DMS79 (cell line): ENCODE measurements at regions not wholly inside any gene's neighbourhood (a gene's known extent, or its start where the extent isn't known, plus 50 kb on each side); places are given as distances from the start of the nearest gene placed in this dataset.
"Not testable (repeated sequence)": the region's sequence is repeated elsewhere in the genome, so short reads cannot be mapped to it uniquely, and the experiment has no call there.

ENCODE experiments used
- DNase-seq: peaks from one replicate; lab custom pipeline; 2025; lab: John Stamatoyannopoulos, UW

DNA sequence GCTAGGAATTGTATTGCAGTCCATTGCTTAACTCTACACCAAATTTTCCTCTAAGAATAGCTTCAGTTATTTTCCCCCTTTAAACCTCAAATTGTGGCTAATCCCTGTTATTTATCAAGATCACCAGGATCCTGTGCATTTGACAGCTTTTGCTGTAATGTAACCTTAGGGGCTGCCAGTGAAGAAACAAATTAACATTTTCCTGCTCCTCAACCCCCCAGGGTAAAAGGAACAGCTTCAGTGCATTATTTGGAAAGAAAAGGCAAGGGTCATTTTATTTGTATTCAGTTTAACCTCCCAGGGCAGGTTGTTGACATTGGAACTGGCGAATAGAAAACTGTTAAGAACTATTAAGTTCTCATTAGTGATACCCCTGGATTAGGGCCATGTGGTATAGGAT, 57.0 kb downstream of the PCDH20 start:
- DNase-seq = no peak

DNA sequence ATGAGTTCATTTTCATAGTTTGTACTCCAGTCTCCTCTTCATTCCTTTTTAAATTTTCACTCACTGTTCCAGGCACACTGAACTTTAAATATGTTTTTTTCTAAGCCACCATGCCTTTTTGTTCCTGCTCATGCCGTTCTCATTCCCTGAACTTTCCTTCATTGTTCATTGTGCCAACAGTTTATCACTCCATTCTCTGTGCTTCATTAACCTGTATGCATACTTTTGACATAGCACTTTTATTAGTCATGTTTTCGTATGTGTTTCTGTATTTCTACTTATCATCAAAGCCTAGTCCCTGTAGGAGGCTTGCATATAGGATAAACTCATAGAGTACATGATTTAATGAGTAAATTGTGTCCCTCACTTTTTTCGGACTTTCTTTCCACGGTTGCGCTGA, 65.3 kb downstream of the PCDH20 start:
- DNase-seq = no peak

GRCh38 chr13:61339054-61339621, 76.5 kb downstream of the PCDH20 start:
- no peak for DNase-seq

- DNase-seq = no peak
These were observed 99.0 kb downstream of the PCDH20 start for GRCh38 chr13:61316647-61317046.

- DNase-seq = no peak
These were observed 121.0 kb downstream of the PCDH20 start for GRCh38 chr13:61294467-61295191.

DNA sequence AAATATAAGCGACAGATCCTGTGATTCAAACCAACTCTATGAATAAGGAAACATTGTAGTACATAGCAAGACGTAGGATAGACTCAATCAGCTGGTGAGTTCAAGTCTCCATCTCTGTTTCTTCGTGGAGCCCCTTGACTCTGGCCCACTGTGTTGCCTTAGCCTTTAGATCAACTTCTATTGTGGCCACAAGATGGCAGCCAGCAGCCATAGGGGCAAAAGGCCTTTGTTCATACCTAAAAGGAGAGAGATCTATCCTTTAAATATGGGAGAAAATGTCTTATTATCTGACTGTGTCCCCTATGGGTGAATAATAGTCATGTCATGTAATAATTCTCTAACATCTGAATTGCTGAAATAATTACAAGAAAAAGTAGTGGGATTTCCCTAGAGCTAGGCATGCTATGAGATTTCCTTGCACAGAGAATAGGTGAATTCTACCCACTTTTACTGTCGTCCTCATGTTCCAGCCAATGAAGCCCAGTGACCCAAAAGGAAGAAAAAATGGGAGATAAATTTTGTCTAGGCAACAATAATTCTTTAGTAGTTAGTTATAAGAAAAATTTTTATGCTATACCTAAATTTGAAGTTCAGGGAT, 129.4 kb downstream of the PCDH20 start:
- no peak for DNase-seq

- DNase-seq = no peak
These were observed 137.9 kb downstream of the PCDH20 start for GRCh38 chr13:61277586-61278276.

DNA sequence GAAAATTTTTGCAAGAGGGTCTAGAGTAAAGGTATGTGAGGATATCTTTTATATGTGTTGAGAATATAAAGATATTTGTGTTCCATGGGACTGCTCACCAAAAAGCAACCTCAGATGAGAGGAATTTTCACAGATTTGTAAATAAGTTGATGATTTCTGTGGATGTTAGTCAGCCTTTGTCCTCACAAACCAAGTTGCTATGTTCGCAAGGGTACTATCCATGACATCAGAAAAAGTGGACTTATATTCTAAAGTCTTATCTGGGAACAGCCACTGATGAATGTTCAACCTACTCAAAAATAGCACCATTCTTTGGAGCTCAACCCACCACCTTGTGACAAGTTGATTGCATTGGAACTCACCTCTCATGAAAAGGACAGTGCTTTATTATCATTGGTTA, 138.6 kb downstream of the PCDH20 start:
- no peak for DNase-seq

GRCh38 chr13:61276401-61276800, 139.2 kb downstream of the PCDH20 start:
- DNase-seq = no peak

DNA sequence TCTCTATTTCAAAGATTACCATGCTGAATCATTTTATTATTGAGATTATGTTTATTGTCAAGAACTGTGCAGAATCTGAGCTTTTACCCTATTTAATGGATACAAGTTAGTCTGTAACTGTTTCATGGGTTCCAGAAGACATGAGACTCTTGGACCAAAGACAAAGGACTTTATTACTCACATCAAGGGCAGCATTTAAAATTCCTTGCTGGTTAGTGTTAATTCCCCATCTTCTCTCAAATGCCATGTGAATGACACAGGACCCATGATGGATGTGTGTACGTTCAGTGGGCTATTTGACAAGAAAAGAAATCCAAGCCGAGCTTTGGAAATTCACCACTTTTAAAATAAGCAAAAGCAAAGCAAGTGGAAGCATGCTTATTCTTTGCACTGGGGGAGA, 139.9 kb downstream of the PCDH20 start:
- DNase-seq = no peak

DNA sequence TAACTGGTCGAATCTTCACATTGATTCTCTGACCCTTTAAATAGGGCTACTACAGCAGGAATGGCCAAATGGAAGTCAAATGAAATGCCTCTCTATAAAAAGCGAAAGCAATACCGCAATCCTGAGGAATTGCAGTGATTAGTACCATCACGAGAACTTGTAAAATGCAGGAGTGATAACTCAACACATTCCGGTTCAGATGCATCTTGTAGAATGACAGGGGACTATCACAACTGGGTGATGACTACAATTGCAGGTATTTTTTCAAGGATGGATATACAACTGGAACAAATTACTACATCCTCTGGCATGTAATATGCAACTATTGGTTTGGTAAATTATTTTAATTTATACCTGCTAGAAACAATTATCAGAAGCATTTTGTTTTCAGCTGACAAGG, 140.4 kb downstream of the PCDH20 start:
- DNase-seq = no peak

DNA sequence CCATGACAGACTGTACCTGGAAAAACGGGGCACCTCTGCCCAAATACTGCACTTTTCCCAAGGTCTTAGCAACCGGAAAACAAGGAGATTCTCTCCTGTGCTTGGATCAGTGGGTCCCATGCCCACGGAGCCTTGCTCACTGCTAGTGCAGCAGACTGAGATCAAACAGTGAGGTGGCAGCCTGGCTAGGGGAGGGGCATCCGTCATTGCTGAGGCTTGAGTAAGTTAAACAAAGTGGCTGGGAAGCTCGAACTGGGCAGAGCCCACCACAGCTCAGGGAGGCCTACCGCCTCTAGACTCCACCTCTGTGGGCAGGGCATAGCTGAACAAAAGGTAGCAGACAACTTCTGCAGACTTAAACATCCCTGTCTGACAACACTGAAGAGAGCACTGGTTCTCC, 148.8 kb downstream of the PCDH20 start:
- not testable (repeated sequence) for DNase-seq

DNA sequence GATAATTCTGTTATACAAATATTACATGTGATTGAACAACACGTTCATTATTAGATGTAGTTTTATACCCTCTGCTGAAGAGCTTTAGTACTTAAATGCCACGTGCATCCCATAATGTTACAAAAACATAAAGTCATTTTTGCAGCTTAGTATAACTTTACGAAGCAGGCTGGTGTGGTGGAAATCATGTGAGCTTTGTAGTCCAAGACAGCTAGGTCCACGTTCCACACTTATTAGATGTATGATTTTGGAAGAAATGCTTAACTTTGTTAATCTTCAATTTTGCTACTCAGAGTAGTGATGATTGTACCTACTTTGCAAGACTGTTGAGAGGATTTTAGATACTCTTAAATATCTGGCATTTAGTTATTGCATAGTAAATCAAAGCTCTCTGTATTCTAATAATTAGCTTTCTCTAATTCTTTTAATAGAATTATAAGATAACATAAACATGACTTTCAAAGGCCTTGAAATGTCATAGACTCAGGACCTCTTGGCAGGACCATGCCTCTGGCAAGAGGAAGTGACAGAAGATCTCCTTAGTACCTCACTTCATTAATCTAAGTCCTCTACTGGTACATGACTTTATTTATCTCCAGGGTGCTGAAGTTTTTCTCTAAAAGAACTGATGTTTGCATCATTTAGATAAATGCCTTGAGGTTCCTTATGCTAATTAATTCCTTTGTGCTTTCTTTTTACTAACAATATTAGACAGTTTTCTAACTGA, 153.7 kb downstream of the PCDH20 start:
- DNase-seq = no peak

GRCh38 chr13:61258185-61258584, 157.5 kb downstream of the PCDH20 start:
- DNase-seq = no peak

DNA sequence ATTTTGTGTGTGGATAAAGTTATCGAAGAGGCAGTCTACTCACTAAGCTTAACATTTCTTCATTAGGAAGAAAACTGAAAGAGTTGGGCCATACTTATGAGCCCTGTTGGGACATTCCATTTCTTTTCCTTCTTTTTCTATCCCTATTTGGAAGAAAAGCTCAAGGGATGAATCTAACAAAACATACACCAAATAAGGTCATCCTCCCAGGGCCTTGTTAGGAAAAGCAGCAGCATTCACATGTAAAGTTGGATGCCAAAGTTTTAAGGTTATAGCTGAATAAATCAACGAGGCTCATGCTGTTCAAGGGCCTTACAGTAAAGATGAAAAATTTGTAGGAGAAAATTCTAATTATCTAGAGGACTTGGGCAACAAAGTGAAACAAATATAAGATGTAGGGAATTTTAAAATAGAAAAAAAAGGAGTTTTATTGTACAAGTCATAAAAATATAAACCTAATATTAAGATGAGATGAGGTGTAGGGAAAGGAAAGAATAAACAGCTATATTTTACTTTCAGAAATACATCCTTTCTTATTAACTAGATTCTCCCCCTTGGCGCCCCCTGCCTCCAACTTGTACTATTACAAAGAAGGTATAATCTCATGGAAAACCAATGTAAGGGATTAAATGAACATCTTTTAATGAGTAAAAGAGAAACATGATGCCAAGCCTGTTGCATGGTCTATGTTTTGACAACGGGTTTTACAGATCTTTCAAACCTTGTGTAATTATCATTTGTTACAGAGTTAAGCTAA, 160.4 kb downstream of the PCDH20 start:
- no peak for DNase-seq

- DNase-seq = no peak
These were observed 162.4 kb downstream of the PCDH20 start for GRCh38 chr13:61253105-61253877.

DNA sequence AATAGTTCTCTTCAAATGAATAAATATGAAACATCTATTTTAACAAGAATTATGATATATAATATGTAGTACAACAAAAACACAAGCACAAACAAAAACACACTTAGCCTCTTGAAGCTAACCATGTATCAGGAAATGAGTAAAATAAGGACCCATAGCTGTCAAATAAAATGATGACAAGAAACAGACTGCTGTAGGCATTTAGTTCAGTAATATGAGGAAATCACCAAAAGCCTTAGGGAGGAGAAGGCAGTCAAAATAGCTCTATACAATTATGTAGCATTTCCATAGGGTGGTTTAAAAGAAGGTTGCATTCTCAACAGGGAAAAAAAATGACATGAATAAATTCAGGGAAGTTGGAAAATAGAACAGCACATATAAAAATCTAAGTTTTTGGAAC, 163.4 kb downstream of the PCDH20 start:
- no peak for DNase-seq

DNA sequence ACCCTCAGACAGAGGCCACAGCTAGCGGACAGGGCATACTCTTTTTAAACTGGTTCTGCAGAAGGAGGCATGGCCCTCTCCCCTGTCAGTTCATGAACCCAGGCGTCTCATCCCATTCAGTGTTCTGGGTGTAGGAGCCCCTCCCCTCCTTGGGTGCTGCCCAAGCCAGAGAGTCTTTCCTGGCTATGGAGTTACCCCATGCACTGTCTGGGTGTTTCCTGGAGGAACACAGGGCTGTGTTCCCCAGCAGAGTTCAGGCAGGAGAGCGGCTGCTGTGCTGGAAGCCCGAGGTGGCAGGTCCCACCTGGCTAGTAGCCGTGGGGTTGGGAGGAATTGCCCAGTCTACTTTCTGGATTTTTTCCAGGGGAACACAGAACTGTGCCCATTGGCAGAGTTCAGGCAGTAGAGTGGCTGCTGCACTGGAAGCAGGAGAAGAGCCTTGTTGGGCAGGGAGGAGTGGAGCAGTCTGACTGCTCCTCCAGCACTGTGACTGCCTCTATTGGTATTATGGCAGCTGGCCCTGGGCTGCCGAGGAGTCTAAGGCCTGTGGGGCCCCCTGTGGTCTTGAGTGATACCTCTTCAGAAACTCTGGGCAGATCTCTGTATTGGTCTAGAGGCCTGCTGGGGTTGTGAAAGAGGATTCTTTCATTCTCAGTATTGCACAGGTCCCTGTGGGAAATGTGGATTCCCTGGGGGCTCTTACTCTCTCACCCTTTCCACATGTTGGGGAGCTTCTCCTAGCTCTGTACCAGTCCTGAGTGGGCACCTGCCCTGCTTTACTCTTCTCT, 168.3 kb downstream of the PCDH20 start:
- DNase-seq = no peak

DNA sequence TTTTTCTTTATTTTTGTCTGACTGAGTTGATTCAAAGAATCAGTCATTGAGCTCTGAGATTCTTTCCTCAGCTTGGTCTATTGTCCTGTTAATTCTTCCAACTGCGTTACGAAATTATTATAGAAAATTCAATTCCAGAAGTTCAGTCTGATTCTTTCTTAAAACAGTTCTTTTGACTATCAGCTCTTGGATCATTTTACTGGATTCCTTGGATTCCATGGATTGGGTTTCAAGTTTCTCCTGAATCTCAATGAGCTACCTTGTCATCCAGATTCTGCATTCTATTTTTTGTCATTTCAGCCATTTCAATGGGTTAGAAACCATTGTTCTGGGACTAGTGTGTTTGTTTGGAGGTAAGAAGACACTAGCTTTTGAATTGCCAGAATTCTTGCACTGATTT, 169.3 kb downstream of the PCDH20 start:
- no peak for DNase-seq

DNA sequence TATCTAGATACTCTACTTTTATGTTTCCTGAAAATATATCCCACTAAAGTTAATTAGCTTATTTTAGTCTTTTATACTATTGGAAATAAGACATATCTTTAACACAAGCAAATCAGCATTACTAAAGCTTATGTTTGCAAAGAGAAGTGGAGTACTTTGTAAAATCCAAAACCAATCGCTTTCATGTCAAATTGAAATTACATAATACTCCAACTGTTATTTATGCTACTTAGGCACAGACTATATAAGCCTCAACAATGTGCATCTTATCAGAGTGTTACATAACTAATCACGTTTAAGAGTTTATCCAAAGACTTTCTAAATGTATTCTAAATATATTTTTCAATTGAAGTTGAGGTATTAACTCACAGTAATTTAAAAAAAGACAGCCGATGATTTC, 200.0 kb downstream of the PCDH20 start:
- DNase-seq = no peak
